ELF-1 (cell line): ENCODE measurements at regions not wholly inside any gene's neighbourhood (a gene's known extent, or its start where the extent isn't known, plus 50 kb on each side); places are given as distances from the start of the nearest gene placed in this dataset.
A peak's percentile ranks its signal among the peaks of the same experiment; 100 is the strongest.

Experiments
- DNase-seq: peaks from one replicate; pipeline ENCODE4 v3.0.0-alpha.2; 2016; ENCODE audit warnings: low read depth, low spot score

GRCh38 chr3:168585544-168585943 lies 489.8 kb upstream of the GOLIM4 start:
- DNase-seq: no peak

- no peak for DNase-seq
These were observed 488.3 kb upstream of the GOLIM4 start for GRCh38 chr3:168583977-168584376.

GRCh38 chr3:168582503-168582902 lies 486.8 kb upstream of the GOLIM4 start:
- DNase-seq: no peak

GRCh38 chr3:168581771-168582225 lies 486.1 kb upstream of the GOLIM4 start:
- no peak for DNase-seq

GRCh38 chr3:168579010-168579409 lies 483.3 kb upstream of the GOLIM4 start:
- DNase-seq: no peak

GRCh38 chr3:168575750-168576149 lies 480.0 kb upstream of the GOLIM4 start:
- DNase-seq: no peak

GRCh38 chr3:168574455-168575158 lies 478.9 kb upstream of the GOLIM4 start:
- DNase-seq: no peak

GRCh38 chr3:168570404-168571155 lies 474.9 kb upstream of the GOLIM4 start:
- DNase-seq: no peak

GRCh38 chr3:168558728-168559411 lies 463.1 kb upstream of the GOLIM4 start:
- no peak for DNase-seq

- no peak for DNase-seq
These were observed 456.5 kb upstream of the GOLIM4 start for GRCh38 chr3:168552251-168552650.

GRCh38 chr3:168548719-168549118 lies 453.0 kb upstream of the GOLIM4 start:
- DNase-seq: no peak

GRCh38 chr3:168546707-168547106 lies 451.0 kb upstream of the GOLIM4 start:
- DNase-seq: no peak

- peak; percentile 3 for DNase-seq
These were observed 449.9 kb upstream of the GOLIM4 start for GRCh38 chr3:168545591-168545990.

GRCh38 chr3:168544097-168544957 lies 448.6 kb upstream of the GOLIM4 start:
- no peak for DNase-seq

- no peak for DNase-seq
These were observed 445.0 kb upstream of the GOLIM4 start for GRCh38 chr3:168540726-168541125.

- no peak for DNase-seq
These were observed 444.2 kb upstream of the GOLIM4 start for GRCh38 chr3:168539909-168540308.

GRCh38 chr3:168534761-168535160 lies 439.0 kb upstream of the GOLIM4 start:
- DNase-seq: peak; percentile 20

- DNase-seq: no peak
These were observed 437.9 kb upstream of the GOLIM4 start for GRCh38 chr3:168533600-168533999.

- DNase-seq: no peak
These were observed 436.4 kb upstream of the GOLIM4 start for GRCh38 chr3:168532135-168532534.

GRCh38 chr3:168531116-168531515 lies 435.4 kb upstream of the GOLIM4 start:
- DNase-seq: no peak

GRCh38 chr3:168524129-168524528 lies 428.4 kb upstream of the GOLIM4 start:
- DNase-seq: no peak
